ENCODE measurements at regions not wholly inside any gene's neighbourhood (a gene's known extent, or its start where the extent isn't known, plus 50 kb on each side); places are given as distances from the start of the nearest gene placed in this dataset. TPM values are rescaled to one million over a fixed set of nuclear protein-coding genes. Genes with fewer than 3 reads are reported as not detected.

DNA sequence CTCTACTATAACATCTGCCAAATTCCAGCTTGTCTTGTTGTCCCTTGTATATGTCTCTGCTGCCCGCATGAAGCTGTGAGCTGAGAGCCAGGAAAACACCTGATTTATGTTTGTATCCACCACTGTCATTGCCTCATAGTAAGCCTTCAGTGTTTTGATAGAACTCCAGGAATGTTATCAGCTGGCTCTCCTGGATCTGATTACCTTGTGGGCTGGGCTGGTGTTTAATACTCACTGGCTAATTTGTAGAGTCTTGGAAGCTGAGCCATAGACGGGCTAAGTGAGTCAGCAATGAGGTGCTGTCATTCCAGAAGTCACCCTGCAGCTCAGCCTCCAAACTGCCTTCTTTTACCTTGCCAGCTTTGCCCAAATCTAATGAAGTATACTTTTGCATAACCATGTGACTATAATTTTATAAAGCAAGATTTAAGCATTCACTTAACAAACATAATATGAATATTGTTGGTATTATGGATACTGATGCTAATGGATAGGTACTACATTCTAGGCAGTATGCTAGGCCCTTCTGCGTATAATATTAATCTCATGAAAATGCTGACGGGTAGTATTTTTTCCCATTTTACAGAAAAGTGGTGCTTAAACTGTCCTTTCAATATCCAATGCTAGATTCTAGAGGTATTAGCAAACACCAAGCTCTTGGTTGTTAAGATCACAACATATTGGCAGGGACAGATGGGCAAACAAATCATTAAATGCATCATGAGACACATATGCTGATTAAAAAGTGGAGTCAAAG lies 62.7 kb upstream of the GATA6 start:
- Histone ChIP-seq H3K9ac (ENCODE audit: low read depth, low read length) (no peak overlapping the region), H3K36me3 (ENCODE audit: insufficient read depth, low read length) (no peaks in the 10 kb centered on the region), H3K9me3 (replicated peaks; ENCODE audit: low read length) (no peaks in the 10 kb centered on the region), H3K4me3 (ENCODE audit: low read length) (no peak overlapping the region), H3K27me3 (ENCODE audit: control insufficient read depth, insufficient read depth, low read length) (no peaks in the 10 kb centered on the region), H3K4me1 (ENCODE audit: control insufficient read depth, insufficient read depth, low read length) (no peaks in the 10 kb centered on the region), H3K4me2 (ENCODE audit: low read length) (no peak overlapping the region)

DNA sequence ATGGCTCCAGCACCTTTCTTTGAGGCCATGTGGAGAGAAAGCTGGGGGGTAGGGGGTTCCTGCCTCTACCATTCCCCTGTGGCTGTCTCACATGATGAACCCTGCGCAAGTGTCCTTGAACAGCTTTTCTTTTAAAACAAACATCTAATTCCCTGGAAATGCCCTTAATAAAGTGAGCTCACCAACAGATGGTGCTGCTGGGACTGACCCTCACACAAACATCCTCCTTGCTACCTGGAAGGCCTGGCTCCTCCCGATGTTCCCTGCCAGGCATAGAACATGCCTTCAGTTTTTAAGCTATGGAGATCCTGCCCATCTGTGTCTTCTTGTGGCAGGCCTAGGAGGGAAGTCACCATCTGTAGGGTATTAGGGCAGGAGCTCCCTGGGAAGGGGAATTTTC lies 60.7 kb upstream of the GATA6 start:
- no peak overlapping the region for H3K4me3 ChIP-seq (ENCODE audit: low read length)
- H3K9ac ChIP-seq (ENCODE audit: low read depth, low read length): no peak overlapping the region
- H3K4me2 ChIP-seq (ENCODE audit: low read length): no peak overlapping the region
- no peaks in the 10 kb centered on the region for H3K36me3 ChIP-seq (ENCODE audit: insufficient read depth, low read length)
- H3K27me3 ChIP-seq (ENCODE audit: control insufficient read depth, insufficient read depth, low read length): no peaks in the 10 kb centered on the region
- H3K9me3 ChIP-seq (replicated peaks; ENCODE audit: low read length): no peaks in the 10 kb centered on the region
- no peaks in the 10 kb centered on the region for H3K4me1 ChIP-seq (ENCODE audit: control insufficient read depth, insufficient read depth, low read length)

DNA sequence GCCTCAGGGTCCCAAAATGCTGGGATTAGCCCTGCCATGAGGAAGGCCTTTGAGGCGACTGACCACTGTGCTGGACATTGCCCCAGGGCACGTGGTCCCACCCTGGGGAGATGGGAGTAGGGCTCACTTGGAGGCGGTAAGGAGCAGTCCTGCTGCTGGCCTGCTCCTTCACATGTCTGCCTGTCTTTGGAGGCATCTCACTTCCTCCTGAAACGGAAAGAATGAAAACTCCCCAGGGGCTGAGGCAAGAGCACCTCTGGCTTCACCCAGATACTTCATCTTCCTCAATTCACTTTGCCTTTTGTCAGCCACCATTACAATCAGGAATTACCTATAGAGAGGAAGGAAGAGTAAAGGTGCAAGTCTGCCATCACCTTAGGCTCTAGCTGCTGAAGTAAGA lies 59.9 kb upstream of the GATA6 start:
- Histone ChIP-seq H3K36me3 (ENCODE audit: insufficient read depth, low read length) (no peaks in the 10 kb centered on the region), H3K9ac (ENCODE audit: low read depth, low read length) (no peak overlapping the region), H3K4me2 (ENCODE audit: low read length) (no peak overlapping the region), H3K4me3 (ENCODE audit: low read length) (no peak overlapping the region), H3K9me3 (replicated peaks; ENCODE audit: low read length) (no peaks in the 10 kb centered on the region), H3K4me1 (ENCODE audit: control insufficient read depth, insufficient read depth, low read length) (no peaks in the 10 kb centered on the region), H3K27me3 (ENCODE audit: control insufficient read depth, insufficient read depth, low read length) (no peaks in the 10 kb centered on the region)

DNA sequence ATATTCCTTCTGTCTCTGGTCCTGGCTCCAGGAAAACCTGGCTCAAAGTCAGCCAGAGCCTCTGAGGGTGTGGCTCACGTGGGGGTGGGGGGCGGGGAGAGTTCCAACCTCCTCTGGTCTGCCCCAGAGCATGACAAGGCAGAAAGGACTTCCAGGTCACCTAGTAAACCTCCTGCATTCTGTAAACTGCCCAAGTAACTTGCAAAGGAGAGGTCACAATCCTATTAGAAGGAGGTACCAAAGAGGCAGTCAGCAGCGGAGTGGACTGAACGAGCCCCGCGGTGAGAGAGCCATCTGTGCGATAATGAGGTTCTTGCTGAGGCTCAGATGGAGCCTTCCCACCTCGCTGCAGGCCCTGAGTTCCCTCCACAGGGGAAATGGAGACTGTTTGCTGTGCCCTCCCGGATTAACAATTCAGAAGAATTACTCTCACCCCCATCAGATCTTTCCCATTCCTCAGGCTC lies 58.9 kb upstream of the GATA6 start:
- H3K27me3 ChIP-seq (ENCODE audit: control insufficient read depth, insufficient read depth, low read length): no peaks in the 10 kb centered on the region
- no peaks in the 10 kb centered on the region for H3K4me1 ChIP-seq (ENCODE audit: control insufficient read depth, insufficient read depth, low read length)
- H3K4me3 ChIP-seq (ENCODE audit: low read length): no peak overlapping the region

GRCh38 chr18:22112215-22112614 lies 57.2 kb upstream of the GATA6 start:
- Histone ChIP-seq H3K4me1 (ENCODE audit: control insufficient read depth, insufficient read depth, low read length) (no peaks in the 10 kb centered on the region), H3K36me3 (ENCODE audit: insufficient read depth, low read length) (no peaks in the 10 kb centered on the region), H3K27me3 (ENCODE audit: control insufficient read depth, insufficient read depth, low read length) (no peaks in the 10 kb centered on the region), H3K4me2 (ENCODE audit: low read length) (no peak overlapping the region), H3K4me3 (ENCODE audit: low read length) (no peak overlapping the region), H3K9ac (ENCODE audit: low read depth, low read length) (no peak overlapping the region), H3K9me3 (replicated peaks; ENCODE audit: low read length) (no peaks in the 10 kb centered on the region)

More for the DNA sequence above, 58.9 kb upstream of the GATA6 start:
- Histone ChIP-seq H3K9me3 (replicated peaks; ENCODE audit: low read length) (no peaks in the 10 kb centered on the region), H3K36me3 (ENCODE audit: insufficient read depth, low read length) (no peaks in the 10 kb centered on the region), H3K4me2 (ENCODE audit: low read length) (no peak overlapping the region), H3K9ac (ENCODE audit: low read depth, low read length) (no peak overlapping the region)

GRCh38 chr18:22113144-22113844 lies 56.1 kb upstream of the GATA6 start:
- no peak overlapping the region for H3K4me2 ChIP-seq (ENCODE audit: low read length)

DNA sequence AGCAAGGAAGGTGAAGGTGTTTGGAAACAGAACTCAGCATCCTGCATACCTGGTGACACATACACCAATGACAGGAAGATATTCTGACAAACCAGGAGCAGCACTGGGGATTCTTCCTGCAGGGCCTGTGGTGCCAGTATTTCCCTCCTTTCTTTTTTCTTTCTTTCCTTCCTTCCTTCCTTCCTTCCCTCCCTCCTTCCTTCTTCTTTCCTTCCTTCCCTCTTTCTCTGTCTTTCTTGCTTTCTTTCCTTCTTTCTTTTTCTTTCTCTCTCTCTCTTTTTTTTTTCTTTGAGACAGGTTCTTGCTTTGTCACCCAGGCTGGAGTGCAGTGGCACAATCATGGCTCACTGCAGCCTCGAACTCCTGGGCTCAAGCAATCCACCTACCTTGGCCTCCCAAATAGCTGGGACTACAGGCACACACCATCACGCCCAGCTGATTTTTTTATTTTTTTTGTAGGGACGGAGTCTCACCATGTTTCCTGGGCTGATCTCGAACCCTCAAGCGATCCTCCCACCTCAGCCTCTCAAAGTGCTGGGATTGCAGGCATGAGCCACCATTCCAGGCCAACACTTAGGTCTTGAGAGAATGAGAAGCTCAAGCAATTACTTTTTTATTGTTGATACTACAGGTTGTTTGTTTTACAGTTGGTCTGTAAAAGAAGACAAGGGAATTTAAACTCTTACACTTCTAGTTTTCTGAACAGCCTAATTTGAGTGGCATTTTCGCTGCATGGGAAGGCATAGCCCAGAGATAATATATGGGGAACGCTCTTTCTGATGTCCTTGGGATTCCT lies 54.7 kb upstream of the GATA6 start:
- H3K27me3 ChIP-seq (ENCODE audit: control insufficient read depth, insufficient read depth, low read length): no peaks in the 10 kb centered on the region
- no peak overlapping the region for H3K4me3 ChIP-seq (ENCODE audit: low read length)
- H3K4me1 ChIP-seq (ENCODE audit: control insufficient read depth, insufficient read depth, low read length): no peaks in the 10 kb centered on the region
- H3K9me3 ChIP-seq (replicated peaks; ENCODE audit: low read length): no peaks in the 10 kb centered on the region
- no peak overlapping the region for H3K4me2 ChIP-seq (ENCODE audit: low read length)
- H3K9ac ChIP-seq (ENCODE audit: low read depth, low read length): no peak overlapping the region
- no peaks in the 10 kb centered on the region for H3K36me3 ChIP-seq (ENCODE audit: insufficient read depth, low read length)

More at GRCh38 chr18:22113144-22113844, 56.1 kb upstream of the GATA6 start:
- no peak overlapping the region for H3K4me3 ChIP-seq (ENCODE audit: low read length)
- H3K9ac ChIP-seq (ENCODE audit: low read depth, low read length): no peak overlapping the region
- no peaks in the 10 kb centered on the region for H3K9me3 ChIP-seq (replicated peaks; ENCODE audit: low read length)
- no peaks in the 10 kb centered on the region for H3K4me1 ChIP-seq (ENCODE audit: control insufficient read depth, insufficient read depth, low read length)
- no peaks in the 10 kb centered on the region for H3K27me3 ChIP-seq (ENCODE audit: control insufficient read depth, insufficient read depth, low read length)
- no peaks in the 10 kb centered on the region for H3K36me3 ChIP-seq (ENCODE audit: insufficient read depth, low read length)

DNA sequence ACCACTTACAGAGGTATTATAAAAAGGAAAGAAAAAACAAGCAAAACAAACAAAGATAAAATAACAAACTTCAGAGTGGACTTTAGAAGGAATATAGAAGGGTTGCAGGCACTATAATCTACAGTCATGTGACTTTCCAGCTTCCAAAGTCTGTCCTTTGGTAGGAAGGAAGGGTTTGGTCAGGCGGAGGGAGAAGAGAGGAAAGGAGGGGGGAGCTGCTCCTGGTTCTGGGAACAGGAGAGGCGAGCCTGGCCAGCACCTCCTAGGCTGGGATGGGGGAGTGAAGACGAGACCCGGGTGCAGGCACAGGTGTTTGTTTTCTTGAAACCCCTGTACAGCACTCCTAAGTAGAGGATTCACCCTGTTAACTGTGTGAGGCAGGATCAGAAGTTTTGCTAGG lies 53.8 kb upstream of the GATA6 start:
- Histone ChIP-seq H3K4me1 (ENCODE audit: control insufficient read depth, insufficient read depth, low read length) (no peaks in the 10 kb centered on the region), H3K4me2 (ENCODE audit: low read length) (no peak overlapping the region), H3K9me3 (replicated peaks; ENCODE audit: low read length) (no peaks in the 10 kb centered on the region), H3K9ac (ENCODE audit: low read depth, low read length) (no peak overlapping the region), H3K36me3 (ENCODE audit: insufficient read depth, low read length) (no peaks in the 10 kb centered on the region), H3K4me3 (ENCODE audit: low read length) (no peak overlapping the region), H3K27me3 (ENCODE audit: control insufficient read depth, insufficient read depth, low read length) (no peaks in the 10 kb centered on the region)

Small RNA genes in the stretch of these regions (small RNA-seq; reads per million reads assigned to genes)
- gene RNA5SP451: not detected
